HEK293 (cell line): ENCODE measurements at regions not wholly inside any gene's neighbourhood (a gene's known extent, or its start where the extent isn't known, plus 50 kb on each side); places are given as distances from the start of the nearest gene placed in this dataset.

Source experiments
- FEZF1 ChIP-seq: fragments of 450-650 bp; formaldehyde crosslinking; IDR thresholded peaks from 2 replicates; pipeline ENCODE4 v1.5.1; 2016; ENCODE audit warnings: missing biosample characterization, missing genetic modification characterization
- ZBTB1 ChIP-seq: fragments of 450-650 bp; formaldehyde crosslinking; IDR thresholded peaks from 2 replicates; pipeline ENCODE4 v1.5.1; 2016; ENCODE audit warnings: missing biosample characterization, missing genetic modification characterization
- ZBTB11 ChIP-seq: fragments of 450-650 bp; formaldehyde crosslinking; conservative IDR thresholded peaks from 2 replicates; pipeline ENCODE4 v1.5.1; 2016; ENCODE audit warnings: low read depth, missing biosample characterization, missing genetic modification characterization
- ZNF10 ChIP-seq: fragments of 450-650 bp; formaldehyde crosslinking; IDR thresholded peaks from 2 replicates; pipeline ENCODE4 v1.5.1; 2017; ENCODE audit warnings: missing biosample characterization, missing genetic modification characterization
- TF ChIP-seq, protein P1 (sequence below): fragments of 450-650 bp; formaldehyde crosslinking; IDR thresholded peaks from 2 replicates; pipeline ENCODE4 v1.5.1; 2016; ENCODE audit warnings: missing biosample characterization, missing genetic modification characterization

DNA sequence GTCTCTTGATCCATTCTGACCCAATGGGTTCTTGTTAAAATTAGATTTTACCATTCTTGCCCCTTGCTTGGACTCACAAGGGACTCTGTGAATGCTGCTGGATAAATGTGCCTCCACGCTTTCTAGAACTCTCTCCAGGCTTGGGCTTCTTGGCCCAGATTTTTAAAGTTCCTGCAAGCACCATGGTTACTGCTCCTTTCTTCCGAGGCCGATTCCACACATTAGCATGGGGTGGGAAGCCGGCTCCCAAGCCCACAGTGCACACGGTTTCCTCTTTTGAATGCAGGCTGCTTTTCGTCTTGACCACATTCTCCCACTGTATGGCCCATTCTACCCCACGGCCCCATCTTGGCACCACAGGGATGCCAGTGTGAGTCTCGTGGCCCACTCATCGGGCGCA is 174.3 kb upstream of the PITRM1 start:
- TF ChIP-seq, protein P1, sequence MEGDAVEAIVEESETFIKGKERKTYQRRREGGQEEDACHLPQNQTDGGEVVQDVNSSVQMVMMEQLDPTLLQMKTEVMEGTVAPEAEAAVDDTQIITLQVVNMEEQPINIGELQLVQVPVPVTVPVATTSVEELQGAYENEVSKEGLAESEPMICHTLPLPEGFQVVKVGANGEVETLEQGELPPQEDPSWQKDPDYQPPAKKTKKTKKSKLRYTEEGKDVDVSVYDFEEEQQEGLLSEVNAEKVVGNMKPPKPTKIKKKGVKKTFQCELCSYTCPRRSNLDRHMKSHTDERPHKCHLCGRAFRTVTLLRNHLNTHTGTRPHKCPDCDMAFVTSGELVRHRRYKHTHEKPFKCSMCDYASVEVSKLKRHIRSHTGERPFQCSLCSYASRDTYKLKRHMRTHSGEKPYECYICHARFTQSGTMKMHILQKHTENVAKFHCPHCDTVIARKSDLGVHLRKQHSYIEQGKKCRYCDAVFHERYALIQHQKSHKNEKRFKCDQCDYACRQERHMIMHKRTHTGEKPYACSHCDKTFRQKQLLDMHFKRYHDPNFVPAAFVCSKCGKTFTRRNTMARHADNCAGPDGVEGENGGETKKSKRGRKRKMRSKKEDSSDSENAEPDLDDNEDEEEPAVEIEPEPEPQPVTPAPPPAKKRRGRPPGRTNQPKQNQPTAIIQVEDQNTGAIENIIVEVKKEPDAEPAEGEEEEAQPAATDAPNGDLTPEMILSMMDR = no peak
- no peak for TF ChIP-seq ZNF10 (tag by site-specific recombination)
- TF ChIP-seq ZBTB1 (tag by site-specific recombination) = no peak
- no peak for TF ChIP-seq ZBTB11 (tag by site-specific recombination)
- TF ChIP-seq FEZF1 (tag by site-specific recombination) = no peak
